Ishikawa (cell line): ENCODE measurements at regions not wholly inside any gene's neighbourhood (a gene's known extent, or its start where the extent isn't known, plus 50 kb on each side); places are given as distances from the start of the nearest gene placed in this dataset.

Experiments
- CEBPB ChIP-seq: IDR thresholded peaks from 2 replicates; pipeline ENCODE4 v1.6.1; 2012
- CREB1 ChIP-seq: IDR thresholded peaks from 2 replicates; pipeline ENCODE4 v1.6.1; 2012; ENCODE audit warnings: low read depth
- EGR1 ChIP-seq: IDR thresholded peaks from 2 replicates; pipeline ENCODE4 v1.6.1; 2012
- EP300 ChIP-seq: IDR thresholded peaks from 2 replicates; pipeline ENCODE4 v1.6.1; 2012; ENCODE audit warnings: borderline replicate concordance
- NFIC ChIP-seq: IDR thresholded peaks from 2 replicates; pipeline ENCODE4 v1.6.1; 2012
- RAD21 ChIP-seq: IDR thresholded peaks from 2 replicates; pipeline ENCODE4 v1.6.1; 2012; ENCODE audit warnings: low read depth
- TAF1 ChIP-seq: IDR thresholded peaks from 2 replicates; pipeline ENCODE4 v1.6.1; 2012; ENCODE audit warnings: low read depth, mild to moderate bottlenecking
- TEAD4 ChIP-seq: IDR thresholded peaks from 2 replicates; pipeline ENCODE4 v1.6.1; 2012
- TF ChIP-seq, protein P1 (sequence below): IDR thresholded peaks from 2 replicates; pipeline ENCODE4 v1.6.1; 2012; ENCODE audit warnings: low read depth, mild to moderate bottlenecking
- TF ChIP-seq, protein P2 (sequence below): IDR thresholded peaks from 2 replicates; pipeline ENCODE4 v1.6.1; 2012

DNA sequence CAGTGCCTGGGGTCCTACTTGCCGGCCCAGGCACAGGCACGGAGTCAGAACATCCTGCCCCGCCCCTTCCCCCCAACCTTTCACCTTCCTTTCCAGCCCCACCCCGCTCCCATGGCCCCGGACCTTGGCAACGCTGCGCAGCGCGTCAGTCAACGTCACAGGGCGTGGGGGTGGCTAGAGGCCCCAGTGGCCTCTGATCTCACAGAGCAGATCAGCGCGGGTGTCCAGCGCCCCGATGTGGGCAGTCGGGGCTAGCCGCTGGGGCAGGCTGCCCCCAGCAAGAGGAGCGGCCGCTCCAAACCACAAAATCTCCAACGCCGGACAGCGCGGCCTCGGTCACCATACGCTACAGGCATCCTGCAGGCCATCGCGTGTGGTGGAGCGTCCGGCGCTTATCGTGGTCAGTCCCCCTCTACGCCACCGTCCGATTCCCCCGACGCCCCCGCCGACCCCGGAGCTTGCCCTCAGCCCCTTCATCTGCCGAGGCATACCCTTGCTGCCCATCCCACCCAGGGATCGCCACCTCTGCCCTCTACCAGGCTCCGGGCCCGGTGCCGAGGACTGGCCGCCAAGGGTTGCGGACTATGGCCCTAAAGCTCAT, 69.6 kb upstream of the APOOL start:
- TF ChIP-seq, protein P1, sequence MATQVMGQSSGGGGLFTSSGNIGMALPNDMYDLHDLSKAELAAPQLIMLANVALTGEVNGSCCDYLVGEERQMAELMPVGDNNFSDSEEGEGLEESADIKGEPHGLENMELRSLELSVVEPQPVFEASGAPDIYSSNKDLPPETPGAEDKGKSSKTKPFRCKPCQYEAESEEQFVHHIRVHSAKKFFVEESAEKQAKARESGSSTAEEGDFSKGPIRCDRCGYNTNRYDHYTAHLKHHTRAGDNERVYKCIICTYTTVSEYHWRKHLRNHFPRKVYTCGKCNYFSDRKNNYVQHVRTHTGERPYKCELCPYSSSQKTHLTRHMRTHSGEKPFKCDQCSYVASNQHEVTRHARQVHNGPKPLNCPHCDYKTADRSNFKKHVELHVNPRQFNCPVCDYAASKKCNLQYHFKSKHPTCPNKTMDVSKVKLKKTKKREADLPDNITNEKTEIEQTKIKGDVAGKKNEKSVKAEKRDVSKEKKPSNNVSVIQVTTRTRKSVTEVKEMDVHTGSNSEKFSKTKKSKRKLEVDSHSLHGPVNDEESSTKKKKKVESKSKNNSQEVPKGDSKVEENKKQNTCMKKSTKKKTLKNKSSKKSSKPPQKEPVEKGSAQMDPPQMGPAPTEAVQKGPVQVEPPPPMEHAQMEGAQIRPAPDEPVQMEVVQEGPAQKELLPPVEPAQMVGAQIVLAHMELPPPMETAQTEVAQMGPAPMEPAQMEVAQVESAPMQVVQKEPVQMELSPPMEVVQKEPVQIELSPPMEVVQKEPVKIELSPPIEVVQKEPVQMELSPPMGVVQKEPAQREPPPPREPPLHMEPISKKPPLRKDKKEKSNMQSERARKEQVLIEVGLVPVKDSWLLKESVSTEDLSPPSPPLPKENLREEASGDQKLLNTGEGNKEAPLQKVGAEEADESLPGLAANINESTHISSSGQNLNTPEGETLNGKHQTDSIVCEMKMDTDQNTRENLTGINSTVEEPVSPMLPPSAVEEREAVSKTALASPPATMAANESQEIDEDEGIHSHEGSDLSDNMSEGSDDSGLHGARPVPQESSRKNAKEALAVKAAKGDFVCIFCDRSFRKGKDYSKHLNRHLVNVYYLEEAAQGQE, result no peak
- TF ChIP-seq RAD21 (no peak), TAF1 (no peak), TEAD4 (no peak), CEBPB (no peak), CREB1 (no peak), EP300 (no peak), NFIC (no peak), EGR1 (no peak)
- TF ChIP-seq, protein P2, sequence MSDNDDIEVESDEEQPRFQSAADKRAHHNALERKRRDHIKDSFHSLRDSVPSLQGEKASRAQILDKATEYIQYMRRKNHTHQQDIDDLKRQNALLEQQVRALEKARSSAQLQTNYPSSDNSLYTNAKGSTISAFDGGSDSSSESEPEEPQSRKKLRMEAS, result no peak
